OCI-LY1 (cell line): ENCODE measurements at regions not wholly inside any gene's neighbourhood (a gene's known extent, or its start where the extent isn't known, plus 50 kb on each side); places are given as distances from the start of the nearest gene placed in this dataset.

Experiments
- H2AFZ ChIP-seq: fragments of 200-600 bp; sonication (generic), shearing (Covaris generic); 2 replicates; pipeline ENCODE4 v1.6.0; 2014; ENCODE audit warnings: antibody characterized with exemption, mild to moderate bottlenecking, low read length
- H3F3A ChIP-seq: fragments of 200-600 bp; sonication (generic), shearing (Covaris generic); 2 replicates; pipeline ENCODE4 v1.6.0; 2014; ENCODE audit warnings: mild to moderate bottlenecking, antibody characterized with exemption, low read length, moderate library complexity; ENCODE audit not compliant: insufficient read depth
- H3K27ac ChIP-seq: fragments of 200-600 bp; sonication (generic); 2 replicates; pipeline ENCODE4 v1.5.1; 2014; ENCODE audit warnings: low read length, mixed run types, mild to moderate bottlenecking, low read depth; ENCODE audit not compliant: poor library complexity, severe bottlenecking
- H3K27me3 ChIP-seq: fragments of 200-600 bp; sonication (generic); 2 replicates; pipeline ENCODE4 v1.6.0; 2014; ENCODE audit warnings: antibody characterized with exemption, mild to moderate bottlenecking, low read length, moderate library complexity; ENCODE audit not compliant: insufficient read depth
- H3K36me3 ChIP-seq: fragments of 200-600 bp; sonication (generic); 2 replicates; pipeline ENCODE4 v1.6.1; 2014; ENCODE audit warnings: mild to moderate bottlenecking, antibody characterized with exemption, low read length, moderate library complexity, mixed read lengths; ENCODE audit not compliant: insufficient read depth
- H3K4me1 ChIP-seq: fragments of 200-600 bp; sonication (generic); 2 replicates; pipeline ENCODE4 v1.5.1; 2014; ENCODE audit warnings: mild to moderate bottlenecking, low read length, moderate library complexity; ENCODE audit not compliant: insufficient read depth, severe bottlenecking
- H3K4me2 ChIP-seq: fragments of 200-600 bp; sonication (generic), shearing (Covaris generic); 2 replicates; pipeline ENCODE4 v1.6.1; 2014; ENCODE audit warnings: low read length
- H3K4me3 ChIP-seq: fragments of 200-600 bp; sonication (generic); 2 replicates; pipeline ENCODE4 v1.5.1; 2014; ENCODE audit warnings: low read length, low read depth, mild to moderate bottlenecking, mixed read lengths; ENCODE audit not compliant: poor library complexity, severe bottlenecking
- H3K79me2 ChIP-seq: fragments of 200-600 bp; shearing (Covaris generic); 2 replicates; pipeline ENCODE4 v1.6.1; 2016; ENCODE audit warnings: mixed run types, low read length, mixed read lengths; ENCODE audit not compliant: insufficient read depth
- H3K9ac ChIP-seq: fragments of 200-600 bp; sonication (generic), shearing (Covaris generic); 2 replicates; pipeline ENCODE4 v1.6.1; 2014; ENCODE audit warnings: mild to moderate bottlenecking, low read length, mixed read lengths
- H3K9me2 ChIP-seq: fragments of 200-600 bp; sonication (generic), shearing (Covaris generic); 2 replicates; pipeline ENCODE4 v1.6.1; 2014; ENCODE audit warnings: low read depth, mild to moderate bottlenecking, low read length, mixed read lengths
- H3K9me3 ChIP-seq: fragments of 200-600 bp; shearing (Covaris generic); 2 replicates; pipeline ENCODE4 v1.6.1; 2014; ENCODE audit warnings: low read length, mixed read lengths
- H4K20me1 ChIP-seq: fragments of 200-600 bp; sonication (generic), shearing (Covaris generic); 2 replicates; pipeline ENCODE4 v1.6.0; 2016; ENCODE audit warnings: mild to moderate bottlenecking, low read length; ENCODE audit not compliant: insufficient read depth
- CTCF ChIP-seq: fragments of 200-600 bp; sonication (generic), shearing (Covaris generic); IDR thresholded peaks from 2 replicates; pipeline ENCODE4 v1.5.1; 2017; ENCODE audit warnings: mild to moderate bottlenecking, antibody characterized with exemption, low read length, moderate library complexity, mixed read lengths
- EZH2 ChIP-seq: fragments of 200-600 bp; sonication (generic), shearing (Covaris generic); IDR thresholded peaks from 2 replicates; pipeline ENCODE4 v1.8.0; 2017; ENCODE audit warnings: borderline replicate concordance, mixed run types, mild to moderate bottlenecking, antibody characterized with exemption, low read length, moderate library complexity, mixed read lengths

- no peaks in the 10 kb centered on the region for H3F3A ChIP-seq
- H3K4me1 ChIP-seq, result no peaks in the 10 kb centered on the region
- no peaks in the 10 kb centered on the region for H3K79me2 ChIP-seq
- TF ChIP-seq EZH2, result no peak
- TF ChIP-seq CTCF, result no peak
- no peaks in the 10 kb centered on the region for H3K9me2 ChIP-seq
- no peak overlapping the region for H2AFZ ChIP-seq
- no peak overlapping the region for H3K4me2 ChIP-seq
- no peaks in the 10 kb centered on the region for H4K20me1 ChIP-seq
- H3K4me3 ChIP-seq, result no peak overlapping the region
- no peaks in the 10 kb centered on the region for H3K36me3 ChIP-seq
- no peaks in the 10 kb centered on the region for H3K27me3 ChIP-seq
- H3K9me3 ChIP-seq, result no peaks in the 10 kb centered on the region
- H3K27ac ChIP-seq, result no peak overlapping the region
- H3K9ac ChIP-seq, result no peak overlapping the region
Observed at GRCh38 chr16:87133966-87134627, 183.1 kb downstream of the C16orf95 start.

GRCh38 chr16:87134628-87134995 is 182.6 kb downstream of the C16orf95 start:
- TF ChIP-seq EZH2, result no peak
- no peak for TF ChIP-seq CTCF
- Histone ChIP-seq H3K9me2 (no peaks in the 10 kb centered on the region), H3K4me3 (no peak overlapping the region), H3F3A (no peaks in the 10 kb centered on the region), H3K9ac (no peak overlapping the region), H3K4me1 (no peaks in the 10 kb centered on the region), H4K20me1 (no peaks in the 10 kb centered on the region), H3K9me3 (no peaks in the 10 kb centered on the region), H3K27ac (no peak overlapping the region), H3K27me3 (0 out of 2 replicates have a peak, but pooled peaks cover 2% of the 10 kb centered on the region), H3K79me2 (no peaks in the 10 kb centered on the region), H3K36me3 (no peaks in the 10 kb centered on the region), H3K4me2 (no peak overlapping the region), H2AFZ (no peak overlapping the region)

GRCh38 chr16:87135246-87136030 is 181.8 kb downstream of the C16orf95 start:
- H4K20me1 ChIP-seq, result no peaks in the 10 kb centered on the region
- H3F3A ChIP-seq, result no peaks in the 10 kb centered on the region
- no peak overlapping the region for H3K27ac ChIP-seq
- H3K4me2 ChIP-seq, result no peak overlapping the region
- H3K4me3 ChIP-seq, result no peak overlapping the region
- H3K79me2 ChIP-seq, result no peaks in the 10 kb centered on the region
- H3K9ac ChIP-seq, result no peak overlapping the region
- H3K9me2 ChIP-seq, result no peaks in the 10 kb centered on the region
- H3K9me3 ChIP-seq, result no peaks in the 10 kb centered on the region
- H3K27me3 ChIP-seq, result 0 out of 2 replicates have a peak, but pooled peaks cover 3% of the 10 kb centered on the region
- H2AFZ ChIP-seq, result no peak overlapping the region
- H3K36me3 ChIP-seq, result no peaks in the 10 kb centered on the region
- H3K4me1 ChIP-seq, result no peaks in the 10 kb centered on the region
- no peak for TF ChIP-seq EZH2
- no peak for TF ChIP-seq CTCF
